ENCODE measurements at regions not wholly inside any gene's neighbourhood (a gene's known extent, or its start where the extent isn't known, plus 50 kb on each side); places are given as distances from the start of the nearest gene placed in this dataset.

DNA sequence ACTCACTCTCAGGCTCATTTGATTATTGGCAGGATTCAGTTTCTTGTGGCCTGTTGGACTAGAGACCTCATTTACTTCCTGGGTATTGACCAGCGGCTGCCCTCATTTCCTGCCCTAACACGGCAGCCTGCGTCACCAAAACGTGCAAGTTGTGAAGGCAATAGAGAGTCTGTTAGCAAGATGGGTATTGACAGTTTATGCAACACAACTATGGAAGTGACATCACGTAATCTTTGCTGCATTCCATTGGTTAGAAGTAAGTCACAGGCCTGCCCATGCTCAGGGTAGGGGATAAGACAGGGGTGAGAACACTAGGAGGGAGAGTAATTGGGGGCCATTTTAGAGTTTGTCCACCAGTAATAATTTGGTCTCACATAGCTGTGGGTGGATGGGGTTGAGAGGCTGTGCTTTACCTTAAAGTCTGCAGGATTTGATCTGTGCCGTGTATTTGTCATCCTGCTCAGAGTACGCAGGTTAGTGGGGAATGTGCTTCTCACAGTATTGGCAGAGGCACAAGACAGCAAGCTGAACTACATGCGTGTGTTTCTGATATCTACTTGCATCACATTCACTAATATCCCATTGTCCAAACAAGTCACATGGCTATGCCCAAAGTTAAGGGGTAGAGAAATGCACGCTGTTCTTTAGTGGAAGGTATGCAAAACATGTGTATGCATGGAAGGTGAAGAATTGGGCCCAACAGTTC, 83.3 kb downstream of the EDEM1 start:
- no peak for FAIRE-seq

GRCh38 chr3:5271372-5271683, 83.8 kb downstream of the EDEM1 start:
- no peak for FAIRE-seq

DNA sequence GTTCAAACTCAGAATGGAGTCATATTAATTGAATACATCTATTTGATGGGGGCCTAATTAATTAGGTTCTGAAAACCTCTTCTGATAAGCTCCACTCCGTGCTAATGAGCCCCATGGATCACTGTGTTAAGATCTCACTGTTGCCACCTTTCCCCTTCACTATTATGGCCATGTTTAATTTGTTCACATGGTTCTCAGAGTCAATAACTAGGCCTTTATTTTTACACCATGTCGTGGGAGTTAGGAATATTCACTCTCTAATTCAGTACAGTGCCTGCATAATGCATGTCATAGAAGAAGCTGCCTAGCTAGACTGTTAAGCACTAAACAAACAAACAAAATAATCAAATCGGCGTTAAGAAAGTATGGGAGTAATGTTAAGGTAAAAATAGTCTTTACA, 84.9 kb downstream of the EDEM1 start:
- no peak for FAIRE-seq

- FAIRE-seq: no peak
These were observed 86.6 kb downstream of the EDEM1 start for GRCh38 chr3:5274091-5274490.

GRCh38 chr3:5275529-5275928, 88.0 kb downstream of the EDEM1 start:
- no peak for FAIRE-seq

GRCh38 chr3:5276934-5277333, 89.4 kb downstream of the EDEM1 start:
- no peak for FAIRE-seq

DNA sequence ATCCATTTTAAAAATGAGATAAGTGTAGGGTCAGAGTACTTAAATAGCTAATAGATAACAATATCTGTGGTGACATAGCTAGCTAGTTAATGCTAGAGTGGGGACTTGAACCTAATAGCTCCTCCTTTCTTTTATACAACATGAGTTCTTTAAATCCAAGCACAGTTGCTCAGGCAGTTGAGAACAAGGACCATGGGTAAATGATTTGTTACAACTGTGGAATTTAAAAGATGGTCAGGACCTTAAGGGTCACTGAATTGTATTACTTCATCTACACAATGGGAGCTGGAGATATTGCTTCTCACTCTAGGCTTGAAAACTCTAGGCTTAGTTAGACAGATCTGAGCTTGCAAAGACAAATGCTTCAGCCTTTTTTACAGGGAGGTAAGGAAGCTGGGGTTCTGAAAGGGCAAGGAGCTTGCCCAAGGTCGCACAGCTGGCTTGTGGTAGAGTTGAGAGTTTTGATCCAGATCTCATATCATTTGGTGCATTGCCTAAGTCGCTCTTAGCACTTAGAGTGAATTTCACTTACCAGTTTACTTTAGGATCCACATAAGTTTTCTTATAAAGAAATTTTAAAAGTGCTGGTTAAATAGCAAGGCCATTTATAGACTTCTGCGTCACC, 90.2 kb downstream of the EDEM1 start:
- FAIRE-seq: no peak

GRCh38 chr3:5278666-5279065, 91.2 kb downstream of the EDEM1 start:
- no peak for FAIRE-seq

DNA sequence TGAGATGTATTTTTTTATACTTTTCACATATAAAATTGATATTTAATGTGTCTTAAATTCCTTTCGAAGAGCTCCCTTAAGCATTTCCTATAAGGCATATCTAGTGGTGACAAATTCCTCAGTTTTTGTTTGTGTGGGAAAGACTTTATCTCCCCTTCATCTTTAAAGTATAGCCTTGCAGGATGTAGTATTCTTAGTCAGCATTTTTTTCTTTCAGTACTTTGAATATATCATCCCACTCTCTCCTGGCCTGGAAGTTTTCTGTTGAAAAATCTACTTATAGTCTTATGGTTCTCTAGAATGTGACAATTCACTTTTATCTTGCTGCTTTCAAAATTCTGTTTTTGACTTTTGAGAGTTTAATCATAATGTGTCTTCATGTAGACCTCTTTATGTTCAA, 95.2 kb downstream of the EDEM1 start:
- no peak for FAIRE-seq

DNA sequence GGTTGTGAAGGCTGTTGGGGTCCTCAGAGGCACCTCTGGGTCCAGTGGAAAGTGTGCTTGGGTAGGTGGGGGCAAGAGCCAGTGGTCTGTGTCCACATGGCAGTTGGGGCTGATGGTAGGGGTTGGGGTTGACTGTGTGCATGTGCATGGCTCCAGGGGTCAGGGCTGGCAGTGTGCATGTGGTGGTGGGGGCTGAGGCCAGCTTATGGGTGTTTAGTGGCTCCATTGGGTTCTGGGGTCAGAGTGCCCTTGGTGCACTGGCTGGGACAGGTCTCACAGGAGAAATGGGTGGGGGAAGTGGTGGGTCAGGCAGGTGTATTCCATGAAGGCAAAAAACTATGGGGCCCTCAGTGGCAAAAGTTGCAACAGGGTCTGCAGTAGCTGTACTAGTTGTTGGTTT, 97.9 kb downstream of the EDEM1 start:
- no peak for FAIRE-seq

DNA sequence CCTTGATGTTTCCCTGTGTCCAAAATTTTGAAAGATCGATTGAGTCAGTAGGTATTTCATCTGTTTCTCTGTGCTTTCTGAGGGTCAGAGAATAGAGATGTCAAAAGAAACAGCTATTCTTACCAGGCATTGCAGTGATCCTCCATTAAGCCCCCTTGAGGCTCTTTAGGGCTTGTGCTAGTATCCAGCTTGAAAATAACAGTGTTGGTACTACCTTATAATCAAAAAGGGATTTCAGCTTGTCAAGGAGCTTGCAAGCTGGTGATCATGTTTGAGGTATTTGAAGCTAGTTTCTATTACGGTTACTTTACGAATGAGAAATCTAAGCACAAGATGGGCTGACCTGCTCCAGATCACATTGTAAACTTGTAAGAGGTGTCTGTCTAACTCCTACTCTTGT, 103.4 kb downstream of the EDEM1 start:
- FAIRE-seq: no peak

DNA sequence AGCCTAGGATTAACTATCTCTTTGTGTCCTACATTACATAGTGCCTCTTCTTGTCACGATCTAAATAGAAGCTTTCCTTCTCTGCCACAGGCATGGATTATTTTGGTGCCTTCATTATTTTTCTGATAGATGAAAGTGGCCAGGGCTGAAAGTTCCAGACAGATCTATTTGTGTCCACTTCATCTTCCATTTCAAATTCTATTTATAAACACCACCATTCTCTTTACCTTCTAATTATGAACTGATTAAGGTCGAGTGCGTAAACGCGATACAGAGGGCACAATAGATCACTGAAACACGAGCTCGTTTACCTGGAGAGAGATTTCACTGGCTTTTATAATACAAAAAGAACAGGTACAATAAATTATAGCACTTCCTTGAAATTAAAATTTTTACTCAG, 105.0 kb downstream of the EDEM1 start:
- no peak for FAIRE-seq

DNA sequence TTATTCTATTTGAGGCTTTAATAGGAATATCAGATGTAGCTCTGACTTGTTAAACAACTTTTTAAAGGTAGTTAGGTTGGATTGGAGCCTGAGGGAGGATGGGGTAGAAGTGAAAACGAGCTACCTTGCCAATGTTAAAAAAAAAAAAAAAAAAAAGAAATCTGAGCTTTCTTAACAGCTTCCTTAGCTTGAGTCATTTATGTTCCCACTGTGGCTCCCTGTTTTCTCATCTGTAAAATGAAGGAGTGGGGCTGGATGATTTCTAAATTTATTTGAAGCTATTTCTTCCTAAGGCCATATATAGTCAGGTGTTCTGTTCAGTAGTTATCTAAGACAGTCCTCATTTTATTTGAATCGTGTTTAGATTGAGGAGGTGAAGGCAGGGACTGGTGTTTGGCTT, 105.7 kb downstream of the EDEM1 start:
- no peak for FAIRE-seq

DNA sequence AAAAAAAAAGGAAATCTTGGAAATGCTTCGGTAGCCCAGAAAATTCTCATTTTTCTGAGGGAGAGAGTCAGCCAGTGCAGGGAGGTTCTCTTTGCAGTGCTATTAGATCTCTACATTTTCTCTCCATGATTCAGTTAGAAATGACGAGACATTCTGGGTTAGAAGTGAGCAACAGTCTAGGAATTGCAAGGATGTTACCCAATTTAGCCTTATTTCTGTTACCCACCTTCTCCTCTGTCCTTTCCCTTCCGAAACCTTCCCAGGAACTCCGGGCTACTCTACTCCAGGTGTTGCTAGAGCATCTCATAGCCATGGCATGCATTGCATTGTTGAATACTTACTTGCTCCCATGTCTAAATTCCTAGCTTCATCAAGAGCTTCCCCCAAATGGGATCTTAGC, 106.8 kb downstream of the EDEM1 start:
- no peak for FAIRE-seq

GRCh38 chr3:5295191-5295690, 107.7 kb downstream of the EDEM1 start:
- no peak for FAIRE-seq

GRCh38 chr3:5296362-5296761, 108.9 kb downstream of the EDEM1 start:
- no peak for FAIRE-seq

DNA sequence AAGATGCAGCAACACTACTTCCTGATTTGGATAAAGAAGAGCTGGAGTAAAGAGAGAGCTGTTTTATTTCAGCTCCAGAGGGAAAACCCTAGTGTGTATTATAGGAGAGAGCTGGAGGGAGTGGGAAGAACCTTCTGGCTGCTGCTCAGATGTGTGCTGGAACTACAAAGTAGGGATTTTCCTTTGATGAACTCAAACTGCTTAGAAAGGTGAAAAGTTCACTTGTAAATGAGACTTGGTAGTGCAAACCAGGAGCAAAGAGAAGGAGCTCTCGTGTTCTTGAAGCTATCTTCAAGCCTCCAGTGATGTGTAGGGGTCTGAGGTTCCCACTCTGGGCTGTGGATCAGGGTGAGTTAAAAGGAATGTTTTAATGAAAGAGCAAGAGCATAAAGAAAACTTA, 110.4 kb downstream of the EDEM1 start:
- no peak for FAIRE-seq

- no peak for FAIRE-seq
These were observed 110.9 kb downstream of the EDEM1 start for GRCh38 chr3:5298453-5298852.

- no peak for FAIRE-seq
These were observed 111.7 kb downstream of the EDEM1 start for GRCh38 chr3:5299161-5299560.

GRCh38 chr3:5300638-5301037, 113.1 kb downstream of the EDEM1 start:
- FAIRE-seq: no peak

DNA sequence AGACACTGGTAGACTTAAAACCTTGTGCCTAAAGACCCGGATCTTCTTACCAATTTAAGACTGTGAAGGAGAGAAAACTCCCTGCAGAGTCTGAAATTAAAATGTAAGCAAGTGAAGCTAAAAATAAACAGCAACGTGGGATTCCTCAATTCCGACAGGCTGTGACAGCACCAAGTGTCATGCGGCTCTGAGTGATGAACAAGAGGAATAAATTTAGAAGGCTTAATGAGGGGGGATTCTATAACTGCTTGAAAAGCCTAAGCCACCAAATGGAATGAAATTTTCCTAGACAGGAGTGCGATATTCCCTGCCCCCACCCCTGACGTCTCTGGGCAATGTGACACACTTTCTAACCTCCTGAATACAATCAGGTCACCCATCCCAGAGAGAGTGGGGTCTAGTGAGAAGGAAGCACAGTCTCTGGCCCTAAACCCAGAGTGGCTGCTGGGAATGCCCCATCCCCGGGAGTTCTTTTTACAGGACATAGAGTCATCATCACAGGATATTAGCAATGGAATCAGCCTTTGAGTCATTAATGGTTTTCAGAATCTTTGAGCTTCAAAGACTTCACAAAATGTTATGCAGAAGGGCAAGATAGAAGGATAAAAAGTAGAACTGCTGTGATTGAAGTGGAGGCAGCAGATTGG, 114.3 kb downstream of the EDEM1 start:
- no peak for FAIRE-seq

DNA sequence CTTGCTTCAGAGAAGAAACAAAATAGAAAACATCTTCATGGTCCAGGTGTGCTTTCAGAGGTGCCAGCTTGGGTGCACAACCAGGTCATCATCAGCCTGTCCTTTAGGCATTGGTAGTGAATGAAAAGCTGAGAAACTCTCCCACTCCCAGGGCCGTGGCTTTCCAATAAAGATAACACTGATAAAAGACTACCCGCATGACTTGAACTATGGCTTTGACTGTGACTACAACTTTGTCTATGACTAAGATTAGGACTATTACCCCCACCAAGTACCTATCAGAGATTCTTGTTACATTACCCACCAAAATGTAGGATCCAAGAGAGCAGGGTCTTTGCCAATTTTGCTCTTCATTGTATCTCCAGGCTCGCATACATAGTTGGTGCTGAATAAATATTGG, 115.2 kb downstream of the EDEM1 start:
- no peak for FAIRE-seq

- FAIRE-seq: no peak
These were observed 116.7 kb downstream of the EDEM1 start for GRCh38 chr3:5304188-5304587.

All from colon (tissue), 2 donors.